NT2/D1 (cell line): ENCODE measurements at regions not wholly inside any gene's neighbourhood (a gene's known extent, or its start where the extent isn't known, plus 50 kb on each side); places are given as distances from the start of the nearest gene placed in this dataset.

Experiments used
- SUZ12 ChIP-seq: IDR thresholded peaks from 2 replicates; pipeline ENCODE4 v1.6.1; 2011; ENCODE audit not compliant: insufficient read length, insufficient read depth; ENCODE audit errors: extremely low read depth
- YY1 ChIP-seq: IDR thresholded peaks from 2 replicates; pipeline ENCODE4 v1.6.1; 2011; ENCODE audit not compliant: insufficient read length, insufficient read depth

DNA sequence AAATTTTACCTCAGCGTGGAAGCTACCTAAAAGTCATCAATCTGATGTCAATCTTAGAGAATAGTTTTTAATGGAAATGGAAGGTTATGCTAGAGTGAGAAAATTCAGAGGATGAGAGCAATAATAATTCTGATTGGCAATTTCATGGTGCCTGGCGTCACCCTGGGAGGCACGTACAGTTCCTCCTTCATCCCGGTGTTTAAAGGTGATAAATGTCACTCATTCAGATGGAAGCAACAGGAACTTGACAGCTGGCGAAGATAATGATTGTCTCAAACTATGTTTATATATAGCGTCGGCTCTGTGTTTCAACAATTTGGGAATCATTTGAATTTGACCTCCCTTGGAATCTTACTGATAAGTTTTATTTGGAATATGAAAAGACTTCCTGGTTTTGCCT, 108.4 kb downstream of the MED10 start:
- TF ChIP-seq YY1 (no peak), SUZ12 (no peak)
